ENCODE measurements at regions not wholly inside any gene's neighbourhood (a gene's known extent, or its start where the extent isn't known, plus 50 kb on each side); places are given as distances from the start of the nearest gene placed in this dataset.

- TF ChIP-seq POLR2A (IDR thresholded peaks at IDR 0.05; ENCODE audit: low read depth, low read length), result no peak
- no peak for TF ChIP-seq CTCF (conservative IDR thresholded peaks at IDR 0.05; ENCODE audit: low read depth, low read length)
- TF ChIP-seq FOS (IDR thresholded peaks at IDR 0.05; ENCODE audit: low read depth, low read length), result no peak
- no peak for TF ChIP-seq SMC3 (IDR thresholded peaks at IDR 0.05; ENCODE audit: low read depth, low read length)
- no peak for TF ChIP-seq NFE2L2 (IDR thresholded peaks at IDR 0.05; ENCODE audit: low read depth, low read length)
- no peak for TF ChIP-seq MXI1 (IDR thresholded peaks at IDR 0.05; ENCODE audit: borderline replicate concordance, low read depth, low read length)
- TF ChIP-seq USF2 (IDR thresholded peaks at IDR 0.05; ENCODE audit: low read depth, low read length), result no peak
- no peak for TF ChIP-seq RAD21 (IDR thresholded peaks at IDR 0.05; ENCODE audit: low read length)
- no peak for TF ChIP-seq ELK1 (IDR thresholded peaks at IDR 0.05; ENCODE audit: borderline replicate concordance, low read depth, low read length)
Measured at GRCh38 chr6:125571207-125571755, 178.2 kb upstream of the HEY2 start.
